HG02798 (cell line): ENCODE measurements at regions not wholly inside any gene's neighbourhood (a gene's known extent, or its start where the extent isn't known, plus 50 kb on each side); places are given as distances from the start of the nearest gene placed in this dataset.

Source experiments
- ATAC-seq: cut with Tn5 transposase; IDR thresholded peaks from one replicate; pipeline ENCODE4 v1.9.1; 2021; ENCODE audit warnings: mild to moderate bottlenecking; ENCODE audit not compliant: unreplicated experiment, poor library complexity

DNA sequence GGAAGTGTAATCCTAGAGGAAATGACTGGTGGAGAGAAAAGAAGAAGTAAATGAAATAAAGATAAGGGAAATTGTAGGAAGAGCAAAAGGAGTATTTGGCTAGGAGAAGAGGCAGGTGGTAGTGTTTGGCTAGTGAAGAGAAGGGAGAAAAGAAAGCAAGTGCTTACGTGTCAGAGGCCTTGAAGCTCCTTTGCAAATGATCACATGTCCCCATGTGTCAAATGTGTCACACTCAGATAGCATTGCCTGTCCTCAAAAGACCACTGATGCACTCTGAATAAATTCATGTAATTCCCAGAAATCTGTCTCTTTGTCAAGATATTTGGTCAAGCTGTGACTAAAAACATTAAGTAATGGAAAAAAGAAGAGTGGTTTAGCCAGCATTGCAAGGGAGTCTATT lies 639.3 kb downstream of the TUSC7 start:
- no peak for ATAC-seq

GRCh38 chr3:117349566-117349965 lies 640.0 kb downstream of the TUSC7 start:
- ATAC-seq, result no peak

DNA sequence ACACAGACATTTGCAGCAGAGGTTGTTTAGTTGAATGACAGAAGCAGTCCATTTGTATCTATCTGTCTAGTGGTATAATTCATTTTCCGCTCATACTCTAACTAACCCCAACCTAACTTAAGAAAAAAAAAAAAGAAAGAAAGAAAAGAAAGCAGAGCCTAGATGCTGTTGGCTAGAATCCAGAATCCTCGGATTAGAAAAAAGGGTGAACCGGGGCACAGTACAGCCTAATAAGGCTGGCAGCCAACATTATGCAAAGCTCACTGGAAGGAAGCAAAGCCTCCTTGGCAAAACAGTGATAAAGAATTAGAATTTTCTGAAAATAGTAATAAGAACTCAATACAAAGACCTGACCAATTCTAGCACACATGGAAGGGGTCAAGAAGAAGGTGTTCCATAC lies 640.8 kb downstream of the TUSC7 start:
- ATAC-seq, result no peak

DNA sequence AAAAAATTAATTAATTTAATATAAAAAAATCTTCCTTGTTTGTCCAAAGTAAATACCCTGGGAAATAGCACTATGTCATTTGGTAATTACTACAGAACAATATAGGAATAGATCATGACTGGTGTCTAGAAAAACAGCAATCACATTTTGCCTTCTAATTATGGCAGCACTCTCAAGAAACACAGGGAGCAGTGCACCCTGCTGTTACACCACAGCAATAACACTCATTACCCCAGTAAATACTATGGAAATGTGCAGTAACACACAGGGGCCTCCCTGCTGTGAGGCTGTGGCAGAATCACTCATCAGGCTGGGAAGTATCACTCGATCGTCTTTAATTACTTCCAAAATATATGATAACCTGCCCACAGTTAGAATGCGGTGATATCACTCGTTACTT lies 646.0 kb downstream of the TUSC7 start:
- peak; percentile 72 for ATAC-seq

GRCh38 chr3:117356091-117356705 lies 646.6 kb downstream of the TUSC7 start:
- ATAC-seq, result no peak

DNA sequence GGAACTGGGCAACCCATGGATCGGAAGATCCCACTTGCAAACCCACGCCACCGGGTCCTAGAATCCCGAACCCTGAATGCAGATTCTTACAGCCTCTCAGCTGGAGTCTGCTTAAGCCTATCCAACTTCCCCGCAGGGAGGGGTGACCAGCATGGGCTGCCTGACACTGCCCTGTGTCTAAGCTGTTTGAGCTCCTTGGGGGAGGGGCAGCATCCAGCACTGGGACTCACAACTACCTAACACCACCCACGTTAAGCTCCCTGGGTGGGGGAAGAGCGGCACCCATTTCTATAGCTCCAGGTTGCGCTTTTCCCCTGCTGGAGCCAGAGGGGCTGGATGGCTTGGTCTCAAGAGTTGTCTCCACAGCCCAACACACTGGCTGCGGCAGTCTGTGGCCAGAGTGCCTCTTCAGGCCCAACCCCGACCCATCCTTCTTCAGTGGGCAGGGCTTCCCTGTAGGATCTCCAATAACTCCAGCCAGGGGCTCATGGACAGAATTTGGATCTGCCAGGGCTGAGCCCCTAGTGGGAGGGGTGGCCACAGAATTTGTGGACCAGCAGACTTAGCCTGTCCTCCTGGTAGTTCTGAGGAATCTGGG lies 649.2 kb downstream of the TUSC7 start:
- ATAC-seq, result no peak

GRCh38 chr3:117366574-117366973 lies 657.0 kb downstream of the TUSC7 start:
- ATAC-seq, result no peak

DNA sequence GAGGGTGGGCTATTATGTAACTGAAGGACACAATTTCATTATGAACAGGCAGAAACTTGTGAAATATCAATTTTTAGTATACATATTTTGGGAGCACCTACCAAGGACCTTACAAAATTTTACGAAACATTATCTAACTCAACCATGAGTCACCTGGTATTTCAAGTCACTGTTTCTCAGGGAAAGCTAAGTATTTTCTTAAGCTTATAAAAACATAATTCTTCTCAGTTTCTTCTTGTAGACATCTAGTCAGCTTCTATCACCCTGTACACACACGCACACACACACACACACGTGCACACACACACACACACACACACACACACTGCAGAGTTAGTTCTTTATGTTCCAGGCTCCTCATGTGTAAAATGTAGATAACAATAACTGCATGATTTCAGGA lies 658.3 kb downstream of the TUSC7 start:
- no peak for ATAC-seq

- no peak for ATAC-seq
These were observed 671.1 kb downstream of the TUSC7 start for GRCh38 chr3:117380631-117381030.

GRCh38 chr3:117393119-117393518 lies 683.5 kb downstream of the TUSC7 start:
- no peak for ATAC-seq

- ATAC-seq, result no peak
These were observed 688.7 kb downstream of the TUSC7 start for GRCh38 chr3:117398141-117398899.

GRCh38 chr3:117399311-117400078 lies 689.9 kb downstream of the TUSC7 start:
- ATAC-seq, result no peak

DNA sequence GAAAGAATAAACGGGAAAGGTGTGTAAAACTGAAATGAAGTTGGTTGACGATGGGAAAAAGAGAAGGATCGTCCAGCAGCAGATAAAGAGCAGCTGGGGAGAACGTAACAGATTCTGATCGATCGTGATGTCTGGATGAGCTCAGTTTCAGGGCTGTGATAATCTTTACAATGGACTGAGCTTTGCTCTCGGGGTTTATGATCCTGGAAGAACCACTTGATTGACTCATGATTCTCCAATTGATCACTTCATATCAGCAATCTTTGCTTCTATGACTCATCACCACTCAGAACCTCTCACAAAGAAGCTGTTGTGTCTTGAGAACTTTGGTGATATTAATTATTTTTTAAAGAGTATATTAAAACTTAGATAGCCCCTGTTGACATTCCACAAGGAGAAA lies 690.7 kb downstream of the TUSC7 start:
- ATAC-seq, result no peak

DNA sequence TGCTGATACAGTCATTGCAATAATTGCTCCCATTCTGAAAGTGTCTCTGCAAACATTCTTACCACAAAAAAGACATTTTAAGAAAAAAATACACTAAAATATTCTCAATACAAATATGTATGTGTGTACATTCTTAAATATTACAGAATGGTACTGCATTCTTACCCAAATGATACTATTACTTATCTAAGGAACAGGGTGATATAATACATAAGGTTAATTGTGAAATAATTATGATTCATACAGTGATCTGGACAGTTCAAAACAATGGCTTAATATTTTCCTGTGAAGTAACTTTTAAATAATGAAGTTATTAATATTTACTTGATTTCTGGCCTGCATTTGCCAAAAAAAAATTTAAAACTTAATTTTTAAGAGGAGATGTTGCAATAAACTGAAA lies 694.6 kb downstream of the TUSC7 start:
- no peak for ATAC-seq

DNA sequence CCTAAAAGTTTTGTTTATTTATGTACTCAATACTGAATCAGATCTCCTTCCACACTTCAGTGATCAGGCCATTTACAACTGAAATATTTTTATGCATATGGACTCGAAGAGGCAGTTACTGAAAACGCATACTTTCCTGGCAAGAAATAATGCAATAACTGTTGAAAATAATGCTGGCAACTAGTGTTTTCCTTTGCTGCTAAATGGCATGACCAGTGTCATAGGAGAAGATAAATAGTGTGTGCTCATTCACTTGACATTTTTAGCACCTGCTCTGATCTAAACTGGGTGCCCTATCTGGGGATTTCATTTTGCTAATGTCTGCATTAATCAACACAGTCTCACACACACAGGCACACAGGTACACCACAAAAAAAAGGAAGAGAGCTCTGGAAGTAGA lies 695.2 kb downstream of the TUSC7 start:
- ATAC-seq, result no peak

GRCh38 chr3:117405359-117405758 lies 695.8 kb downstream of the TUSC7 start:
- no peak for ATAC-seq

GRCh38 chr3:117407317-117407716 lies 697.7 kb downstream of the TUSC7 start:
- ATAC-seq, result peak; percentile 94

GRCh38 chr3:117408811-117409210 lies 699.2 kb downstream of the TUSC7 start:
- no peak for ATAC-seq

DNA sequence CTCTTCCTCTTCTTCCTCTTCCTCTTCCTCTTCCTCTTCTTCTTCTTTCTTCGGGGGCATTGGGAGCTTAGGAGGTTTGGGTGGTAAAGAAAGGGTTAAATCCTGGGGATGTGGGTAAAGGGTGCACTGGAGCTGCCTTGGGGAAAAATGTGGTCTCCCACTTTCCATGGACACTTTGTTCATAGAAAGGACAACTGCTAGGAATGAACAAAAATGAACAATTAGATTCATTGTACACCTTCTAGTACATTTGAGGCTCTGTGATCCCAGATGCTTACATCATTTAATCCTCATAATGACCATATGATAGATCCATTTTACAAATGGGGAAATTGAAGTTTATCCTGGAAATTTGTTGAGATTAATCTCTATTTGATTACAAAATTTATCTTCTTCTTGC lies 699.7 kb downstream of the TUSC7 start:
- no peak for ATAC-seq

DNA sequence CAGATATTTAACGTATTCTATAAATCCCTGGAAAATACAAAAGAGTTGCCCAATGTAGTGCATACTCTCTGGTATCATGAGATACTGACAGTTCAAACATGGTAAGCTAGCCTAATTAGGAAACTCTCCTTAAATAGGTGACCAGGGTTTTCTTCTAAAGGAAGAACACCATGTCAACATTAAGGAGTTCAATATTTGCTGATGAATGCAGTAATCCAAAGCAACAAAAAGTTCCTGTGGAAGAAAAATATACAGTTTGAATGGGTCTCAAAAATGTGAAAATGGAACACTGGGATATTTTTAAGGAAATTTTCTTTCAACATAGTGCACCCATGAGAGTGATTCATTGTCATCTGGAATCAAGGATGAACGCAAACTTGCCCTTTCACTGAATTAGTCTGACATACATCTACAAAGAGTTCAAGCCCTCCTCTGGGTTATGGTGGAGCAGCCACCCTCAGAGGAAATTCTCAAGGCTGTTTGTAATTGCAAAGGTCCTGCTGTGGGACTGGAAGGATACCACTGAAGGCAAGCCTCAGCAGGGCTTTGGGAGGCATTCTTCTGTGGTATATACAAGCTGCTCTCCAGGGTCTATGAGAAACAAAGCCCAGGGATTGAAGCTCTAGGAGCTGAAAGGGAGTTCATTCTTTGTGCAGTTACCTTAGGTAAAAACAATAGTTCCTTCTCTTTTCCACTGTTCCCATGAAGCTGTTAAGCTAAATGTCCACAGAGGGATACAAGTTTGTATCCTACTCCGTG lies 700.3 kb downstream of the TUSC7 start:
- ATAC-seq, result no peak
